GM21367 (cell line): ENCODE measurements at regions not wholly inside any gene's neighbourhood (a gene's known extent, or its start where the extent isn't known, plus 50 kb on each side); places are given as distances from the start of the nearest gene placed in this dataset.
"Not testable (repeated sequence)": the region's sequence is repeated elsewhere in the genome, so short reads cannot be mapped to it uniquely, and the experiment has no call there.

Experiments
- ATAC-seq: cut with Tn5 transposase; IDR thresholded peaks from one replicate; pipeline ENCODE4 v1.9.1; 2021; ENCODE audit not compliant: unreplicated experiment

- ATAC-seq: no peak
These were observed 769.8 kb upstream of the NECTIN3 start for GRCh38 chr3:110301781-110302180.

GRCh38 chr3:110307065-110307809, 764.4 kb upstream of the NECTIN3 start:
- ATAC-seq: no peak

DNA sequence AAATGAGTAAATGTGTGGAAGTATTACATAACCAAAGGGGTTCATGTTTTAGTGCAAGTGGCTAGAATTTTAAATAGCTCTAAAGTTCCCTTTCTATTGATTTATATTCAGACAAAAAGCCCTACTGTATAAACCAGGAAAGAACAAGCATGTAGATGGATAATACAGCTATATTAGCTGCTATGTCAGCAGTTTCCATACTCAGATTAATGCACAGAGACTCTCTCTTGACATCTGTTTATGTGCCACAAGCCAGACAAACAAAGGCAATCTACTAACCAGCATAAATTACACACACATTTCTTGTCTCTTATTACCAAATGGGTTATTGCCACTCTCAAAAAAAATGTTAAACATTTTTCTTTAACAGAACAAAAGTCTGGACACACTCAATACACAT, 760.1 kb upstream of the NECTIN3 start:
- no peak for ATAC-seq

DNA sequence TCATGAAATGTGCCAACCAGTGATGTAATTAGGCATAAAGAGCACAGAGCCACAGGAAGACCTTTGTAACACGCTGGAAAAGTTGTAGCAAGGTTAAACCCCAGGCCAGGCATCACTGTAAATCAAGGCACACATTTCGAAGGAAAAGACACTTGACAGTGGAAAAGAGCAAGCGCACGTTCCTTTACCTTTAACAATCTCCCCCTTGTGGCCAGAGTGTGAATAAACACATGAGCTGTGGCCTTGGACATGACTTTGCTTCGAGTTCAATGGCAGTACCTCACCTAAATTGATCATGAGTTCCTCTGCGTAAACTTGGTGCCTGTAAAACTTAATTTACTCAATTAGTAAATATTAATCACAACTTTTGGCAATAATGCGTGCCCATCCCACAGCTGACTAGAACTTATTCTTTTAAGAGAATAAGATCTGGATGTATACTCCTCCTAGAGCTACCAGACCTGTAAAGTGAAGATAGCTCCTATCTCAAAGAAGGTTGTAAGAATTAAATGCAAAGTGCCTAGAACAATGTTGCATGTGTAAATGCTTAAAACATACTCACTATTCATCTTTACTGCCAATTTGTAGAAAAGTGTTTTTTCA, 757.0 kb upstream of the NECTIN3 start:
- ATAC-seq: peak; percentile 92

DNA sequence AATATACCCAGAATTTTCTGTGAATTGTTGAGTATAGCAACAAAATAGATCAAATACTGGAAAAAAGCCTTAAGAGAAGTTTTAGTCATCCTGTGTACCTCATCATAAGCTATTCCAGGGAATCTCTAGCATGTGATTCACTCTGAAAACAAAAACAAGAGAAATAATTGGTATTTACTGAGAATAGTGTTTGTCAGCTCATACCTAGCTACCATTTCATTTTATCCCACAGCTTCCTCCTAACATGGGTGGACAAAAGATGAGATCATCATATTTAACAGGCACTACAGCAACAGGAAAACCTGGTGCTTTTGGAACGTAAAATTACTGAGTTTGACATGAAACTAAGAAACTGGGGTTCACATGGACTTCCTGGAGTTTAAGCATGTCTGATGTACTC, 753.5 kb upstream of the NECTIN3 start:
- ATAC-seq: no peak

- no peak for ATAC-seq
These were observed 748.3 kb upstream of the NECTIN3 start for GRCh38 chr3:110323349-110323748.

GRCh38 chr3:110324171-110324705, 747.4 kb upstream of the NECTIN3 start:
- no peak for ATAC-seq

DNA sequence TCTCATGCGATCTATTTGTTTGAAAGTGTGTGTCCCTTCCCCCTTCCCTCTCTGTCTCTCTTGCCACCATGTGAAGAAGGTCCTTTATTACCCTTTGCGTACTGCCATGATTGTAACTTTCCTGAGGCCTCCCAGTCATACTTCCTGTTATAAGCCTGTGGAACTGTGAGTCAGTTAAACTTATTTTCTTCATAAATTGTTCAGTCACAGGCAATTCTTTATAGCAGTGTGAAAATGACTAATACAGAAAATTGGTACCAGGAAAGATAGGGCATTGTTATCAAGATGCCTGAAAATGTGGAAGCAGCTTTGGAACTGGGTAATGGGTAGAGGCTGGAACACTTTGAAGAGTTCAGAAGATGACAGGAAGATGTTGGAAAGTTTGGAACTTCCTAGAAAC, 743.7 kb upstream of the NECTIN3 start:
- ATAC-seq: no peak

DNA sequence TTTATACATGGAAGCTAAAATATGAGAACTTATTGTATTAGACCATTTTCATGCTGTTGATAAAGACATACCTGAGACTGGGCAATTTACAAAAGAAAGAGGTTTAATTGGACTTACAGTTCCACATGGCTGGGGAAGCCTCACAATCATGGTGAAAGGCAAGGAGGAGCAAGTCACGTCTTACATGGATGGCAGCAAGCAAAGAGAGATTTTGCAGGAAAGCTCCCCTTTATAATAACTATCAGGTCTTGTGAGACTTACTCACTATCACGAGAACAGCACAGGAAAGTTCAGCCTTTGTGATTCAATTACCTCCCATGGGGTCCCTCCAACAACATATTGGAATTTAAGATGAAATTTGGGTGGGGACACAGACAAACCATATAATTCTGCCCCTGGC, 740.1 kb upstream of the NECTIN3 start:
- not testable (repeated sequence) for ATAC-seq

DNA sequence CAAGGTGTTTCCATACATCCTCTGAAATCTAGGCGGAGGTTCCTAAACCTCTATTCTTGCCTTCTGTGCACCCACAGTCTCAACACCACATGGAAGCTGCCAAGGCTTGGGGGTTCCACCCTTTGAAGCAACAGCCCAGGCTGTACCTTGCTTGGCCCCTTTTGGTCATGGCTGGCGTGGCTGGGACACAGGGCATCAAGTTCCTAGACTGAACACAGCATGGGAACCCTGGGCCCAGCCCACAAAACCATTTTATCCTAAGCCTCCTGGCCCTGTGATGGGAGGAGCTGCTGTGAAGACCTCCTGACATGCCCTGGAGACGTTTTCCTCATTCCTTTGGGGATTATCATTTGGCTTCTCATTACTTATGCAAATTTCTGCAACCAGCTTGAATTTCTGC, 739.0 kb upstream of the NECTIN3 start:
- ATAC-seq: no peak

GRCh38 chr3:110341047-110341446, 730.6 kb upstream of the NECTIN3 start:
- no peak for ATAC-seq

DNA sequence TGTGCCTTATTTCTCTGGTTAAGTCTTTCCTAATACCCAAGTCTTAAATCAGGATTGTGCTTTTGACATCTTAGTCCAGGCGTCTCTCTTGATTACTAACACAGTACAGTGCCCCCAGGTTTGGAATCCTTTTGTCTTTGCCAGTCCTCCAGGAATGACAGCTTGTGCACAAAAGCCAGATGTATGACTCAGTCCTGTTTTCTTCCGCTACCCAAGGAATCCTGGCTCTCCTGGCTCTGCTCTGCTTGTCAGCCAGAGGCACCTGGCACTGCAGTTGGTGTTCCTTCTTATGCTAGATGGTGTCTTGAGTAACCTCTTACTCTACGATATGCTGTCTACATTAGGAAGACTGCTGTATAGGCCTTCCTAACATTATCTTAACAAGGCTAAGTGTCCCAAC, 728.2 kb upstream of the NECTIN3 start:
- ATAC-seq: no peak

GRCh38 chr3:110343945-110344344, 727.7 kb upstream of the NECTIN3 start:
- peak; percentile 84 for ATAC-seq

- ATAC-seq: peak; percentile 3
These were observed 727.1 kb upstream of the NECTIN3 start for GRCh38 chr3:110344487-110344886.

DNA sequence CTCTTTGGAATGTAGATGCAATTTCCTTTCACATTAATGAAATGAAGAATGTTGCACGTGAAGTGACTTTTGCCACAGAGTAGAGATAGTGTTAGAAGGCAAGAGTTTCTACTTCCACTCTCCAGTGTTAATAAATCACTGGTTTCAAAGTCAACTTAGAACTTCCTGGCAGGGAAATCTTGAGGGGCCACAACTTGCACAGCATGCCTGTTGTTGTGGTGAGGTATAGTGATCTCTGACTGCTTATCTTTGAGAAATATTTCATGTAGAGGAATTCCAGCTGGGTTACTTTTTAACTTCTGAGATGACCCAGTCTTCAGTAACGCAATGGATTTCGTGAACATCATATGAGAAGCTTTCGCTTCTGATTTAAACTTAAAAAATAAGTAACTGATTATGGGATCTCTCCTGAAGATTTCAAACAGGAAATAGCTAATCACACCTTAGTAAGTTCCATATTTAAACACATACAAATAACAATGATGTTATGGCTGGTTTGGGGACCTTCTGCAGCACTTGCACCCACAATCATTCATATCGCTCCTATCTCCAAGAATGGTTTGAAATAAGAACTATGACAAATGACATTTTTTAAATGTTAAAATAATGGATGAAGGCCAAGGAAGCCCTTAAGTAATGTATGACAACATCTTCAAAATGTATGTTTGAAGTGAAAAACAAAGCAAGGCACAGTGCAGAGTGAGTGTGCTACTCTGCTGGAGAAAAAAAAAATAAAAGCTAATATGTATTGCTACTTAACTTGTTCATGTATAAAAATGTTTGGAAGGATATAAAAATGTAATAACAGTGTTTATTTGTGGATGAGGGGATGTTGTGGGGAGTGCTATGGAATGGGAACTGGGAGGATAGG, 726.5 kb upstream of the NECTIN3 start:
- ATAC-seq: no peak

DNA sequence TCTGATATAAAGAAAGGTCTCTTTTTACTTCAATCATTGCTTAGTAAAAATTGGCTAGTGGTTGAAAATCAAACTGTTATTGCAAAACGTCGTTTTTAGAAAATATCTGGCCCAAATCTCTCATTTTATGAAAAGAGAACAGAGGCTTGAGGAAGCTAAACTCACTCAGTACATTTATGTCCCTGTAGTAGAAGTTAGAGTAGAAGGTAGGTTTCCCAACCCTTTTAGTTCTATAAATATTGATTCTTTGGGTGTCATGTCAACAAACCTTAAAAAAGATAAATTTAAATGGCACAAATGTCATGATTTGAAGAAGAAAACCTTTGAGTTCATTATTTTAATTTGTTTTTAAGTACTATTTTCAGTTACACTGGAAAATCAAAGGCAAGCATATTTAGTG, 722.3 kb upstream of the NECTIN3 start:
- ATAC-seq: no peak

- ATAC-seq: no peak
These were observed 718.6 kb upstream of the NECTIN3 start for GRCh38 chr3:110352841-110353604.

- ATAC-seq: no peak
These were observed 708.9 kb upstream of the NECTIN3 start for GRCh38 chr3:110362751-110363150.

DNA sequence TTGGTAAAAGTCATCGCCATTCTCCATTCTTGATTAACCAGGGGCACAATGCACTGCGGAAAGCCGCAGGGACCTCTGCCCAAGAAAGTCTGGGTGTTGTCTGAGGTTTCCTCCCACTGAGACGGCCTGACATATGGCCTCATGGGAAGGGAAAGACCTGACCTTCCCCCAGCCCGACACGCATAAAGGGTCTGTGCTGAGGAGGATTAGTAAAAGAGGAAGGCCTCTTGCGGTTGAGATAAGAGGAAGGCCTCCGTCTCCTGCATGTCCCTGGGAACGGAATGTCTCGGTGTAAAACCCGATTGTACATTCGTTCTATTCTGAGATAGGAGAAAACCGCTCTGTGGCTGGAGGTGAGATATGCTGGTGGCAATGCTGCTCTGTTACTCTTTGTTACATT, 704.3 kb upstream of the NECTIN3 start:
- ATAC-seq: not testable (repeated sequence)

DNA sequence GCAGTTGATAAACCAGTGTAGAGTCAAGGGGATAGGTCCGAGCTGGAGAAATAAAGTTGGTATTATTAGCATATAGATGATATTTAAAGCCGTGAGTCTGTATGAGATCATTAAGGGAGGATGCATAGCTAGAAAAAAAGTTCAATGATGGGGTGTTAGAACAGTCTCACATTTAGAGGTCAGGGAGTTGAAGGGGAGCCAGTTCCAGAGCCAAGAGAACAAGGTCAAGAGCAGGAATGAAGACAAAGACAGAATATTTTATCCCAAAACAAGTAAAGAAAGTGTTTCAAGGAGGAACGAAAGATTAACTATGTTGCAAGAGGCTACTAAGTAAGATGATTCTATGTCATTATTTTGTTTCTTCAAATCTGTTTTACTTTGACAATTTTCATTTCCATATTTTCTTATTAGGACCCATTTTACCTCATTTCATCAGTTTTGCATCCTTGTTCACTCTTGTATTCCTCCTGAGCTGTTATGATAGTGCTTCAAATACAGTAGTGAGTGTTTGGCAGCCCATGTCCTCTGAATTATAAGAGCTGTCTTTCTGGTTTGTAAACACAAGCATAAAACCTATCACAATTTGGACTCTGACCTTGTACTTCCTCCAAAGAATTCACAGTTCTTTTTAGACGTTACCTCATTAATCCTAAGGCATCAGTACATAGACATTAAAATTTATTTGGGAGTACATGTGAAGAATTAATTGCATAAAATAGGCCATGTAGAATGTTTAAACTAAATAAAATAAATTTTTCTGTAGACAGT, 695.7 kb upstream of the NECTIN3 start:
- ATAC-seq: no peak
